LNCAP (cell line): ENCODE measurements at regions not wholly inside any gene's neighbourhood (a gene's known extent, or its start where the extent isn't known, plus 50 kb on each side); places are given as distances from the start of the nearest gene placed in this dataset.

Source experiments
- CTCF ChIP-seq: fragments of 450-650 bp; IDR thresholded peaks from 2 replicates; pipeline ENCODE4 v1.5.1; 2017; ENCODE audit warnings: mild to moderate bottlenecking

- no peak for TF ChIP-seq CTCF
These were observed 65.6 kb downstream of the NCOR2 start for GRCh38 chr12:124501827-124502226.

DNA sequence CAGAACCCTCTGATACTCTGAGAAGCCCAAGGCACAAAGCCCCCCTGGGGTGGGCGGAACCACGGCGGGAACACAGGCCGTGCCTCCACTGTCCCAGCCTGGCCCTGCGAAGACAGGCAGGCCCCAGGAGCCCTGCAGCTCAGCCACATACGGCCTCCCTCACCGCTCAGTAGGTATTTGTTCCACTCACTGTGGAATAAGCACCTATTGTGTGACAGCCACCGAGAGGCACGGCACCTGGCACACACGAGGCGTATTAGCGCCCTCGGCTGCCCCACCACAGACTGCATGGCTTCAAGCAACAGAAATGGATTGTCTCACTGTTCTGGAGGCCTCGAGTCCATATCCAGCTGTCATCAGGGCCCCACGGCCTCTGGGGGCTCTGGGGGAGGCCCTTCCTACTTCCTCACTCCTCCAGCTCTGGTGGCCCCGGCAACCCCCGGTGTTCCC lies 66.3 kb downstream of the NCOR2 start:
- no peak for TF ChIP-seq CTCF

DNA sequence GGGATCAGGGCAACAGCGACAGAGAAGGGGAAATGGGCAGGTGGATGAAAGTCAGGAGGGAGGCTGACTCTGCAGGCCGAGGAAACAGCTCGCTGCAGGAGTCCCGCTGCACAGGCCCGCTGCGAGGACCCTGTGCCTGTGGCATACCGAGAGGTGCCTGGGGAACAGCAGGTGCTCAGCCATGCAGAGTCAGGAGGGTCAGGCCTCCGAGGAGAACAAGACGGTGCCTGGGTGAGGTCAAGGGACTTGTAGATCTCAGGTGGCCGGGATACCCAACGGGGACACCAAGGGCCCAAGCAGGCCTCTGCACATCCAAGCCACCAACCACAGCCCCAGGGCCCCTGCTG lies 67.5 kb downstream of the NCOR2 start:
- TF ChIP-seq CTCF = no peak

DNA sequence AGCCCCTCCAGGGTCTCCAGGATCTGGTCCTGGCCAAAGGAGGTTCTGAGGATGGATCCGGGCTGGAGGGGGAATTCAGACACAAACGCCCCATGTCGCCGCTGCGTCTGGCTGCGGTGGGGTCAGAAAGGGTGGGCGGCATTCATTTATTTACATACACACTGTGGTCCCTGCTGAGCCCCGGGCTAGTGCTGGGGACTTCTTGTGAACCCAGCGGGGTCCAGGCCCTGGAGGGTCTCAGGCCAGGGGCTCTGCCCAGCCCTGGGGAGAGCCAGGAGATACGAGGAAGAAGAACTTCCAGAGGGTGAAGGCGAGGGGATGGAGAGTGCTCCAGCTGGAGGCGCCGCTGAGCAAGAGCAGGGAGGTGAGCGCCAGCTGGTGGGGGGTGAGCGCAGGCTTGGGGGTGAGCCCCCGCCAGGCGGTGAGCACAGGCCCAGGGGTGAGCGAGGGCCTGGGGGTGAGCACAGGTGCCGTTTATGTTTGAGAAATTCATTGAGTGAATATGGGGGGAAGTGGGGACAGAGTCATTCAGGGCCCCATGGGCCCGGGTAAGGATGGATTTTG lies 68.1 kb downstream of the NCOR2 start:
- TF ChIP-seq CTCF = no peak

DNA sequence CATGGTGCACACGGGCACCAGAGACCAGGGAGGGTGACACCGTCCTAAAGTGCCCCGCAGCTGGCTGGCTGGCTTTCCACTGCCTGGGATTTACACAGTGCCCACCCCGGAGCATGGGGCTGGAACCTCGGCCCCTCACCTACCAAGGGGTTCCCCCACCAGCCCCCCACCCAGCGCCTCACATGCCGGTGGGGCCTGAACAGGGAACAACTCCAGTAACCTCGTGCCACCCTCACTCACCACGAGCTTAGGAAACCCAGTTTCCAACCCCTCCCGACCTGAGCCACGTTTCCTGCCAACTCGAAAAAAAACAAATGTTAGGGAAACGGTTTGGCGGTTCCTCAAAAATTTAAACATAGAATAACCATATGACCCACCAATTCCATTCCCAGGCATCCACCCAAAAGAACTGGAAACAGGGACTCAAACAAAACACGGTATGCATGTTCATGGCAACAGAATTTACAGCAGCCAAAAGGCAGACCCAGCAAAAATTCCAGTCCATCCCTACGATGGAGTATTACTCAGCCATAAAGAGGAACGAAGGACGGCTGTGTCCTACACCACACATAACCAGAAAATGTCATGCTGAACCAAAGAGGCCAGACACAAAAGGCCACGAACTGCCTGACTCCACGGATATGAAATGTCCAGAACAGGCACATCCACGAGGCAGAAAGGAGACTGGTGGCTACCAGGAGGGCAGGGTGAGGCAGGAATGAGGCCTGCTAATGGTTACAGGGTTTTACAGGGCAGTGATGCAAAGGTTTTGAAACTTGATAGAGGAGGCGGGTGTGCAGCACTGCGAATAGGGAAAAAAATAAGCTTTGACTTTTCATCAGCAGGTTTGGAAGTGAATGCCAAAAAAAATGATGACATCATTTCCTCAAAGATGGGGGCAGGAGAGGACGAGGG lies 68.9 kb downstream of the NCOR2 start:
- TF ChIP-seq CTCF = no peak

- no peak for TF ChIP-seq CTCF
These were observed 69.8 kb downstream of the NCOR2 start for GRCh38 chr12:124497658-124498057.

DNA sequence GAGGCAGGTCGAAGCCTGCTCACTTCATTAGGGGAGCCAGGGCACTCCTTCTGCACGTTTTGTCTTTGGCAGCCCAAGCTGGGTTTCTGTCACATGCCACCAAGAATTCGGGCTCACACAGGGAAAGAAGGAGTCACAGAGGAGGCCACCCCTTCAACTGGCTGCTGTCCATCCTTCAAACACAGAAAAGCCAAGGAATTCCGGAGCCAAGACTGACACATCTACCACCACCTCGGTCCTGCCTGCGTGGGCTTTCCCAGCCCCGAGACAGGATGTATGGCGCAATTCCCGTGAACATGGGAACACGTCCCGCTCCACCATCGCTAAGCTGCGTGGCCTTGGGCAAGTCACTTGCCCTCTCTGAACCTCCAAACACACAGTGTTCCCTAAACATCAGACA lies 70.4 kb downstream of the NCOR2 start:
- no peak for TF ChIP-seq CTCF
